H1 (cell line): ENCODE measurements at regions not wholly inside any gene's neighbourhood (a gene's known extent, or its start where the extent isn't known, plus 50 kb on each side); places are given as distances from the start of the nearest gene placed in this dataset.
A peak's percentile ranks its signal among the peaks of the same experiment; 100 is the strongest.
"Not testable (repeated sequence)": the region's sequence is repeated elsewhere in the genome, so short reads cannot be mapped to it uniquely, and the experiment has no call there.

Source experiments
- CTCF ChIA-PET: fragments of 300-600 bp; sonication (Branson Sonifier 250); formaldehyde crosslinking; loops from one replicate; lab custom pipeline; 2021; ENCODE audit not compliant: partially characterized antibody; lab: Charles Lee
- POLR2A ChIA-PET: fragments of 300-600 bp; sonication (Branson Sonifier 250); formaldehyde crosslinking; loops from one replicate; lab custom pipeline; 2021; ENCODE audit warnings: inconsistent platforms; ENCODE audit not compliant: partially characterized antibody; lab: Charles Lee
- DNase-seq, 2 experiments: peaks; one replicate each; pipeline versions ENCODE4 v3.0.0 to v3.0.0-alpha.2; 2010 to 2022; ENCODE audit warnings: low spot score in 2 of 2, low read depth in 1 of 2, mixed read lengths in 1 of 2
- FAIRE-seq: peaks from 2 replicates; lab custom pipeline; 2011; peaks lifted over from hg19 to GRCh38; lab: Jason Lieb, UNC
- H2AFZ ChIP-seq: 2 replicates; pipeline ENCODE4 v1.8.1; 2012; ENCODE audit warnings: low read length, inconsistent platforms
- H2AK5ac ChIP-seq: 2 replicates; pipeline ENCODE4 v1.6.1; 2013; ENCODE audit warnings: low read depth, low read length
- H2BK120ac ChIP-seq: replicated peaks from 2 replicates; pipeline ENCODE3; 2013; ENCODE audit warnings: low read depth, low read length, inconsistent platforms
- H2BK12ac ChIP-seq: 2 replicates; pipeline ENCODE4 v1.6.1; 2013; ENCODE audit warnings: low read depth, low read length
- H2BK15ac ChIP-seq: 2 replicates; pipeline ENCODE4 v1.6.1; 2013; ENCODE audit warnings: low read length
- H2BK20ac ChIP-seq: 2 replicates; pipeline ENCODE4 v1.6.1; 2013; ENCODE audit warnings: low read length
- H2BK5ac ChIP-seq: 2 replicates; pipeline ENCODE4 v1.6.1; 2013; ENCODE audit warnings: low read depth, low read length
- H3K14ac ChIP-seq: 2 replicates; pipeline ENCODE4 v1.6.1; 2013; ENCODE audit warnings: inconsistent platforms; ENCODE audit not compliant: insufficient read length
- H3K18ac ChIP-seq: 2 replicates; pipeline ENCODE4 v1.6.1; 2013; ENCODE audit warnings: low read length; ENCODE audit errors: extremely low read depth
- H3K23ac ChIP-seq: 2 replicates; pipeline ENCODE4 v1.6.1; 2013; ENCODE audit warnings: inconsistent platforms; ENCODE audit not compliant: insufficient read length
- H3K23me2 ChIP-seq: 2 replicates; pipeline ENCODE4 v1.6.1; 2013; ENCODE audit warnings: low read depth, low read length
- H3K27ac ChIP-seq: 2 replicates; pipeline ENCODE4 v1.6.1; 2011; ENCODE audit warnings: low read depth, low read length, inconsistent platforms
- H3K27me3 ChIP-seq, 4 experiments: replicated peaks in 1 of 4; 1 replicate in 1 of 4; 2 replicates in 3 of 4; pipeline versions ENCODE4 v1.6.1 to v1.8.1; 2011 to 2013; ENCODE audit warnings: low read length in 3 of 4, mild to moderate bottlenecking in 3 of 4, inconsistent platforms in 2 of 4, mixed read lengths in 2 of 4, moderate library complexity in 1 of 4; ENCODE audit not compliant: control insufficient read depth in 3 of 4, insufficient read depth in 3 of 4; ENCODE audit errors: extremely low read depth in 1 of 4
- H3K36me3 ChIP-seq, 4 experiments: 2 replicates each; pipeline versions ENCODE4 v1.6.1 to v1.8.1; 2011 to 2013; ENCODE audit warnings: mild to moderate bottlenecking in 4 of 4, low read length in 3 of 4, moderate library complexity in 2 of 4, control low read depth in 1 of 4, inconsistent platforms in 1 of 4; ENCODE audit not compliant: insufficient read depth in 4 of 4, control insufficient read depth in 2 of 4
- H3K4ac ChIP-seq: replicated peaks from 2 replicates; pipeline ENCODE3; 2013; ENCODE audit warnings: low read length, low read depth, mixed read lengths, inconsistent platforms; ENCODE audit not compliant: insufficient read length
- H3K4me1 ChIP-seq, 4 experiments: replicated peaks in 1 of 4; 1 replicate in 1 of 4; 2 replicates in 3 of 4; pipeline versions ENCODE4 v1.6.1 to v1.8.1; 2011 to 2013; ENCODE audit warnings: low read length in 3 of 4, inconsistent platforms in 2 of 4, mixed read lengths in 1 of 4; ENCODE audit not compliant: insufficient read depth in 4 of 4, control insufficient read depth in 3 of 4
- H3K4me2 ChIP-seq, 2 experiments: 2 replicates each; pipeline versions ENCODE4 v1.6.1 to v1.8.1; 2011 to 2013; ENCODE audit warnings: low read depth in 2 of 2, low read length in 2 of 2, control low read depth in 1 of 2, inconsistent platforms in 1 of 2, mild to moderate bottlenecking in 1 of 2; ENCODE audit not compliant: insufficient read depth in 1 of 2
- H3K4me3 ChIP-seq, 4 experiments: fragments of 200-600, 300-600 bp in 1 of 4; sonication (generic), shearing (Covaris generic), sonication (Bioruptor Twin) in 1 of 4; 2 replicates each; pipeline versions ENCODE4 v1.5.1 to v1.8.1; 2011 to 2016; ENCODE audit warnings: low read length in 4 of 4, low read depth in 3 of 4, control low read depth in 2 of 4, inconsistent platforms in 2 of 4, mild to moderate bottlenecking in 2 of 4, mixed read lengths in 1 of 4, moderate library complexity in 1 of 4; ENCODE audit not compliant: insufficient read depth in 2 of 4; ENCODE audit errors: extremely low read depth in 1 of 4
- H3K56ac ChIP-seq: replicated peaks from 2 replicates; pipeline ENCODE3; 2013; ENCODE audit warnings: low read depth, mild to moderate bottlenecking, mixed read lengths, low read length, inconsistent platforms; ENCODE audit not compliant: insufficient read length
- H3K79me1 ChIP-seq: 2 replicates; pipeline ENCODE4 v1.6.1; 2013; ENCODE audit warnings: low read depth, low read length, control low read depth
- H3K79me2 ChIP-seq, 2 experiments: 2 replicates each; pipeline versions ENCODE4 v1.6.1 to v1.8.1; 2012 to 2013; ENCODE audit warnings: low read length in 2 of 2, mild to moderate bottlenecking in 2 of 2, inconsistent platforms in 1 of 2; ENCODE audit not compliant: insufficient read depth in 2 of 2, control insufficient read depth in 1 of 2
- H3K9ac ChIP-seq, 4 experiments: replicated peaks in 1 of 4; 1 replicate in 1 of 4; 2 replicates in 3 of 4; pipeline versions ENCODE4 v1.6.1 to v1.8.1; 2011 to 2013; ENCODE audit warnings: low read depth in 3 of 4, low read length in 3 of 4, control low read depth in 2 of 4, mild to moderate bottlenecking in 2 of 4, moderate library complexity in 2 of 4, inconsistent platforms in 1 of 4; ENCODE audit errors: extremely low read depth in 1 of 4
- H3K9me3 ChIP-seq, 2 experiments: 2 replicates each; pipeline versions ENCODE4 v1.6.1 to v1.8.1; 2012 to 2013; ENCODE audit warnings: mild to moderate bottlenecking in 2 of 2, moderate library complexity in 2 of 2, control low read depth in 1 of 2, inconsistent platforms in 1 of 2, low read depth in 1 of 2, low read length in 1 of 2, mixed read lengths in 1 of 2; ENCODE audit not compliant: insufficient read depth in 2 of 2
- H4K20me1 ChIP-seq, 2 experiments: replicated peaks in 1 of 2; 2 replicates each; pipeline versions ENCODE3 to v1.8.1; 2011 to 2013; ENCODE audit warnings: inconsistent platforms in 2 of 2, low read length in 2 of 2, mild to moderate bottlenecking in 1 of 2; ENCODE audit not compliant: insufficient read depth in 2 of 2, control insufficient read depth in 1 of 2
- H4K5ac ChIP-seq: 2 replicates; pipeline ENCODE4 v1.6.1; 2013; ENCODE audit warnings: low read length, low read depth, mixed read lengths, inconsistent platforms; ENCODE audit not compliant: insufficient read length
- H4K8ac ChIP-seq: 2 replicates; pipeline ENCODE4 v1.8.0; 2013; ENCODE audit warnings: mild to moderate bottlenecking, moderate library complexity, low read length, inconsistent platforms; ENCODE audit not compliant: insufficient read depth; ENCODE audit errors: extremely low read depth
- H4K91ac ChIP-seq: replicated peaks from 2 replicates; pipeline ENCODE3; 2013; ENCODE audit warnings: low read length, mixed read lengths, inconsistent platforms; ENCODE audit not compliant: insufficient read length
- WGBS, 2 experiments: shearing (Covaris generic) in 1 of 2; methylation state at CpG; one replicate each; pipeline versions ENCODE4 v1.1.6 to v1.1.7; 2013 to 2015; ENCODE audit warnings: low lambda C conversion rate in 2 of 2, mixed read lengths in 2 of 2, inconsistent platforms in 1 of 2, low coverage in 1 of 2, missing lambda C conversion rate in 1 of 2; ENCODE audit not compliant: insufficient replicate concordance in 2 of 2, insufficient coverage in 1 of 2, insufficient read length in 1 of 2; ENCODE audit errors: extremely low coverage in 1 of 2, missing lambda C conversion rate in 1 of 2; 5-methylcytosine and 5-hydroxymethylcytosine counted together

GRCh38 chr2:87455854-87456249 lies 292.0 kb upstream of the PLGLB2 start:
- H3K18ac ChIP-seq, H2BK20ac ChIP-seq, H2BK15ac ChIP-seq, H2BK120ac ChIP-seq, CTCF ChIA-PET, H3K56ac ChIP-seq, H3K4ac ChIP-seq, H4K20me1 ChIP-seq, FAIRE-seq, H3K9me3 ChIP-seq, DNase-seq, H3K27ac ChIP-seq, H3K4me1 ChIP-seq, H2AK5ac ChIP-seq, H3K79me1 ChIP-seq, H2BK5ac ChIP-seq, H3K23ac ChIP-seq, H4K91ac ChIP-seq, H3K9ac ChIP-seq, H2AFZ ChIP-seq, H3K27me3 ChIP-seq, H3K23me2 ChIP-seq, H2BK12ac ChIP-seq, H4K5ac ChIP-seq, H4K8ac ChIP-seq, H3K79me2 ChIP-seq, POLR2A ChIA-PET, H3K36me3 ChIP-seq, H3K14ac ChIP-seq: not testable (repeated sequence)
- peak overlapping the region in 1 of 2 experiments; percentile 45; a peak in 2 of 4 replicates for H3K4me2 ChIP-seq
- peak overlapping the region in 1 of 4 experiments; percentile 32; a peak in 1 of 8 replicates for H3K4me3 ChIP-seq
- WGBS, 2 experiments, result 56% methylated on average over 4 of the region's 9 CpGs; no CpG with 5 or more reads in 1 of the 2 experiments

GRCh38 chr2:87456477-87457128 lies 291.3 kb upstream of the PLGLB2 start:
- H3K9me3 ChIP-seq, H2BK120ac ChIP-seq, H3K4ac ChIP-seq, H3K18ac ChIP-seq, H3K9ac ChIP-seq, H2AFZ ChIP-seq, H3K23me2 ChIP-seq, H3K27ac ChIP-seq, H3K4me1 ChIP-seq, DNase-seq, H2BK12ac ChIP-seq, H4K5ac ChIP-seq, H3K56ac ChIP-seq, H4K20me1 ChIP-seq, H3K27me3 ChIP-seq, POLR2A ChIA-PET, H4K91ac ChIP-seq, H3K23ac ChIP-seq, H3K79me1 ChIP-seq, H3K4me3 ChIP-seq, H2BK5ac ChIP-seq, H3K4me2 ChIP-seq, CTCF ChIA-PET, H3K36me3 ChIP-seq, H2BK15ac ChIP-seq, H3K79me2 ChIP-seq, H3K14ac ChIP-seq, H2BK20ac ChIP-seq, H2AK5ac ChIP-seq, H4K8ac ChIP-seq, FAIRE-seq: not testable (repeated sequence)
- 41% methylated on average over 5 of the region's 17 CpGs; no CpG with 5 or more reads in 1 of the 2 experiments for WGBS, 2 experiments
